Activated CD8-positive, alpha-beta memory T cell treated with anti-CD3 and anti-CD28 coated beads, Interleukin-2, amount 50 U/mL, for 4 hours (primary cell): ENCODE measurements at regions not wholly inside any gene's neighbourhood (a gene's known extent, or its start where the extent isn't known, plus 50 kb on each side); places are given as distances from the start of the nearest gene placed in this dataset.

Experiments
- DNase-seq: peaks from one replicate; pipeline ENCODE4 v3.0.0-alpha.2; 2020

DNA sequence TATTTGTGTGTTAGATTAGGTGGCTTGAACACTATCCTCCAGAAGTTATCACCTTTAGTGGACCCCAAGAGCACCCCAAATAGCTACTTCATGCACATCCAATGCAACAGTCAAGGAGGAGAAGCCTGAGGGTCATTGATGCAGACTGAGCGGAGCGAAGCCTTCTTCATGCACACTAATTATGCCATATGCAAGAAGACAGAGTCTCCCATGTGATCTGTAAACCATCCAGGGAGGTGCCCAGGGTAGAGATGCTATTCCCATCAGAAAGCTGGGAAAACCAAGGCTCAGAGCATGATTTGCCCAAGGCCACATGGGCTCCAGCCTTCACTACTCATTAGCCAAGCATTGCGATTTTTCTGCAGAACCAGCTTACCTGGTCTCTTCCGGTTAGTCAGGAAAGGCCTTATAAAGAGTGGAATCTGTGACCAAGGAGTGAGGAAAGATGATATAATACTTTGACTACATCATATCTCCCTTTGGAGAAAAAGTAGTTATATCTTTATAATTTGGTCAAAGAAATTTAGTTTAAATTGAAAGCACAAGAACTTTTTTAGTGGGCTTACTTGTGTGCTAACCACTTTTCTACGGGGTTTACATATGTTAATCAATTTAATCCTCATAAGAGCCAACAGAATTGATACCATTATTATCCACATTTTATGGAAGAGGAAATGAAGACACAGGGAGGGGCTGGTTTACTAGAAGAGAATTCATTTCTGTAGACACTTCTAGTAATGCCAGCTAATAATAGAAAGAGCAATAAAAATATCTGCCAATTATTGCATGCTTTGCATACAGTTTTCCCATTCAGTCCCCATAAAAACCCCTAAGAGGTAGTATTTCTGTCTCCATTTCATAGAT, 220.0 kb downstream of the ESM1 start:
- DNase-seq = no peak

DNA sequence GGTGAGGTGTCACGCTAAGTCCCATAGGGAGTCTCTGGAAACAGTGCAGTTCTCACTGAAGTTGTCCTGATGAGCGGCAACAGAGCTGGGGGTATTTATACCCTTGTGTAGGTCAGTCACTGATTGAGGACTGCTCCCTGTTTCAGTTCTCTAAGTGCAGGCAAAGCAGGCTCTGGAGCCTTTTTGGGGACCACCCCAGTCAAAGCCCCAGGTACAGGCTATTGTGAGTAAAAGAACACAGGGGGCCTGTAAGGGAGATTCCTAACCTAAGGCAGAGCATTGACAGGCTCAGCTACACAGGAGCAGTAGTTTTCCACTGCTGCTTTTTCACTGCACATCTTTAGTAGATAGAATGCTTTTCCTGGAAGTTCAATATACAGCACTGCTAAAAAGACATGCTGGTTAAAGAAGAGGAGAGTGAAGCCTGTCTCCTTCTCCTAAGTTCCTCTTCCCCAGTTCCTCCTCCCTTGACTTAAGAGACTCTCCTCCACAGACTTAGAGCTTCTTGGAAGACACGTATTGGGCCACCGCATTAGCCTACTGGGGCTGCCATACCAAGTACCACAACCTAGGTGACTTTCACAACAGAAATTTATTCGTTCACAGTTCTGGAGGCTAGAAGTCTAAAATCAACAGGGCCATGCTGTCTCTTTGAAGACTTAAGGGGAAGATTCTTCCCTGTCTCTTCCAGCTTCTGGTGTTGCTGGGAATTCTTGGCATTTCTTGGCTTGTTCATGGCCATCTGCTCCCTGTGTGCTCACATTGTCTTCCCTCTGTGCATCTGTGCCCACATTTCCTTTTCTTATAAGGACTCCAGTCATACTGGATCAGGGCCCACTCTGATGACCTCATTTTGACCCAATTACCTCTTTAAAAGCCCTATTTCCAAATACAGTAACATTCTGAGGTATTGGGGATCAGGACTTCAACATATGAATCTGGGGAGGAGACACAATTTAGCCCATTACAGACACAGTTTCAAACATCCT, 221.0 kb downstream of the ESM1 start:
- DNase-seq = no peak

DNA sequence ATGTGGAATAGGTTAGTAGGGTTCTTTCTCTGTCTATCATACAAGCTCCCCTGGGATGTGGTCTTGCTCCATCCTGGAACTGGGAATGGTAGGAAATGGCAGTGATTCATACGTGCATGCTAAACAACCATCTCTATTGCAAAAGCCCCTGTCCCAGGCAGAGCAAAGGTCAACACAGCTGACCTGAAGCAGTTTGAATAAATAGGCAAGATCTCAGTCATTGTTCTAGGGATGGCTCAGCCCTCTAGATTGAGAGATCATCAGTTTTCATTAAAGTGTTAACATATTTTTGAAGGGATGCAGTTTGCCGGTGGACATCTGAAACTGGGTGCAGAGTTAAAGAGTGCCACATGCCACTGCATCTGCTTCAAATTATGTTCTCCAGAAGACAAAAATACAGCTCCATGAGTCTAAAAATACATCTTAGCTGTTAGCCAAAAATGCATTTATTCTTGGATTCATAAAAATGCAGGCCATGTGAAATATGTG, 224.1 kb downstream of the ESM1 start:
- no peak for DNase-seq

DNA sequence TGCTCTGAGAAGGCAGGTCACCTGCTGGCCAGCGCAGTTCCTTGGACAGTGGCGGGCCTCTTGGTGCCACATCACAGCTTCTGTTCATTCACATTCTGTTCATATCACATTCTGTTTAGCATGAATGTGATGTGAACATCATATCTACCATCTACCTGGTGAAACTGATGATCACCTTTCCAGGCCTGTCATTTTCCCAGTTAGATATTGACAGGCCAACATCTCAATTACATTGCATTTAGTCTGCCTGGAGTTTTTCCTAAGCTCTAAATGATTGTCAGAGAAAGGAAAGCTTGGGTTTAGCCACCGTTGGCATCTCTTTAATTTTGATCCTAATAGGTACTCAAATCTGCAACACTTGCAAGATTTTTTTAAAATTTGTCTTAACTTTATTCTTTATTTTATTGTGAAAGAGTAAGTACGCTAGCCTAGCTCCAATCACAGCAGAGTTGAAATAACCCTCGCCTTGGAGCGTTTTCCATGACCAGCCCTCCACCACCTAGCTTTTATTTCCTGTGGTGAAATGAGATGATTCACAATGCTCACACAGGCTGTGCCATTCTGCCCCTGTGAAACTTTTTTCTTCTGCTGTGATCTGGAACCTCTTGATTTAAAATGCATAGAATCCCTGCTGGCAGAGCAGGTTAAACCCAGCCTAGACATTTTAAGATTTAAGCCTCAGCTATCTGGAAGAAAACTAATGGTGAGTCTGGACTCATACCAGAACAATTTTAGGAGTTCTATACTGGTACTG, 225.0 kb downstream of the ESM1 start:
- DNase-seq = no peak

DNA sequence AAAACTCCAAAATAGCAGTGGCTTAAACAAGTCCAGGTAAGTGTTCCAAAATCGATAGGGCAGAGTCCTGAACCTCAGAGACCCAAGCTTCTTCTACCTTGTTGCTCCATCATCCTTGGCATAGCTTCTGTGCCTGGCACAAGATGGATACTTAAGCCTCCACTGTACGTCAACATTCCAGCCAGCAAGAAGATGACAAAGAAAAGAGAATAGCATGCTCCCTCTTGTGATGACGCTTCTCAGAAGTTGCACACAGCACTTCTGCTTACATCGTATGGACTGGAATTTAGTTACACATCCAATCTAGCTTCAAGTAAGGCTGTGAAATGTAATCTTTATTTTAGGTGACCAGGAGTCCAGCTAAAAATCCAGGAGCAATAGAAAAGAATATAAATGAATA, 227.4 kb downstream of the ESM1 start:
- DNase-seq = no peak

DNA sequence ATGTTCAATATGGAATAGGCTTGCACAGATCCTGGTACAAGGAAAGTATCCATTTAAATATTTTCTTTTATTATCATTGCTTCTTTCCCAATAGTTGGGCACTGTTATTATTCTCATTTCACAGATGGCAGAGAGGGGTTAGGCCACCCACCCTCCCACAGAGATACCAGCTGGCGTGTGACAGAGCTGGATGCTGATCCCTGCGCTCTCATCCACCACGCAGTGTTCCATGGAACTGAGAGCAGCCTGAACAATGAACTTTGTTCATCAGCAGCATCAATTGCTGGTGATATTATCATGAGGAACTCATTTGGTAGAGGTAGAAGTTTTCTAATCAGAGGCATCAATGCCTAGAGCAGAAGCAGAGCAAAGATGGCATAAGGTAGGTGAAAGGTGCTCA, 227.9 kb downstream of the ESM1 start:
- DNase-seq = no peak

DNA sequence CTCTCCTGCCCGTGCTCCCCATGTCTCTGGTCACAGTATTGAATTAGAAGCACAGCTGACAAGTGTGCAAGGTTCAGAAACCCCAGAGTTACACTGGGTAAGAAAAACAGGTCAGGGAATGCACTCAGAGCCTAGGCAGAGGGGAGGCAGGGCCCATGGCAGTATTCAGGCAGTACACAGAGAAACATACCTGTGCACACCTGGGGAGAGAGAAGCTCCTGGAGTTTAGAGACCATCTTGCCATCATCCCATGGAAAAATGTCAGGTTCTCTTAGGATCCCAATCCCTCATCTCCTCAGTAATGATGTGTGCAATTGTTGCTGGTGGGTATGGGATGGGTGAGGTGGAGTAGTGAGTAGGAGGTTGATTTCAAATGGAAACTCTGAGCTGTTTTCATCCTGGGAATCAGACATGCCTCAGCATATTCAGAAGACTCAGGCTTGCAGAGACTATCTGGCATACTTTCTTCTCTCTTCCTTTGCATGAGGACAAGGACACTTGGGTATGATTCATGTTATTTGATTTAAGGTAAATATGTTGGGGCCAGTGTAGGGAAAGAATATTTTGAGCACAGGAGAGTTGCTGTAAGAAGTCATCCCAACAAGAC, 228.5 kb downstream of the ESM1 start:
- DNase-seq = no peak

DNA sequence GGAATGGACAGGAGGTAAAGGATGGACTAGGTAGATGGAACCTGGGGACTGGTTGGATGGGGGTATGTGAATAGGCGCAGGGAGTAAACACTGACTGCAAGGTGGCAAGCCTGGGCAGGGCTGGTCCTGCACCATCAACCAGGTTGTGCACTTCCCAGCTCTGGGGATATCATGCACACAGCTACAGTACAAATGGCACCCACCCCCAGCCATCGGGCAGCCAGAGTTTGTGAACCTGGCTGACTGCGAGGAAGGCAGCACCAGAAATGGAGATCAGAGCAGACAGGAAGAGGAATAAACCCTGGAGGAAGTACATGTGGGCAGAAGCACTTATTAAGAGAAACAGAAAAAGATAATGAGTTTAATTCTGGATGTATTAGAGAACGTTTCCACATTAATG, 229.1 kb downstream of the ESM1 start:
- no peak for DNase-seq

DNA sequence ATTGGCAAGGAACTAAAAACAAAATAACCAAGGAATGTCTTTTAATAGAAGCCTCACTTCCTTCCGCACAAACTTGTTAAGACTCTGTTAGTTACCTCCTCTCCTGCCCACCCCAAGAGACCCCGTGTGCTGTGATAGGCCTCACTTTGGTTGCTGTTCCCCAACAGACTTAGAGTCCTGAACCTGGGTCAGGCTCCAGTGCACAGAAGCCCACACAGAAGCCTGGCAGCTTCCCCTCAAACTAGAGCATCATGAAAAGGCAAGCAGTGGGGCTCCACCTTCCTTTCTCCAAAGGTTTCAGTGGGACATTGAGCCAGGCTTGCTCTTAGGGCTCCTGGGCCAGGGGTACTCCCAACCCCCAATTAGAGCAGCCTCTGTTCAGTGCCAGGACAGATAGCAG, 230.5 kb downstream of the ESM1 start:
- no peak for DNase-seq

DNA sequence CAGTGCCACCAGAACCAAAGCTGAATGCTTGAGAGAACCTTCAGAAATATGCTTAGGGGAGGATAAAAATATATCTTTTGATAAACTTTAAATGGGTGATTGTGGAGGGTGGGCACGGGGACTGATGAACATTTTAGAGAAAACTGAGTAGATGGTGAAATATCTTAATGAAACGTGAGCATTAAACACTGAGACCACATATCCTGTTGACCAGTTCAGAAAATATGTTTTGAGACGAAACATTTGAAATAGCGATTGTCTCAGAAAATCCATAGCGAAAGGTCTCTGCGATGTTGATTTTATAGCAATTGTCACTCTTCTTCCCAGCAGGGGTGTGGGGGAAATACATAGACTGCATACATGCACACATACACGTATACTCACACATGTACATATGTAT, 231.0 kb downstream of the ESM1 start:
- no peak for DNase-seq

DNA sequence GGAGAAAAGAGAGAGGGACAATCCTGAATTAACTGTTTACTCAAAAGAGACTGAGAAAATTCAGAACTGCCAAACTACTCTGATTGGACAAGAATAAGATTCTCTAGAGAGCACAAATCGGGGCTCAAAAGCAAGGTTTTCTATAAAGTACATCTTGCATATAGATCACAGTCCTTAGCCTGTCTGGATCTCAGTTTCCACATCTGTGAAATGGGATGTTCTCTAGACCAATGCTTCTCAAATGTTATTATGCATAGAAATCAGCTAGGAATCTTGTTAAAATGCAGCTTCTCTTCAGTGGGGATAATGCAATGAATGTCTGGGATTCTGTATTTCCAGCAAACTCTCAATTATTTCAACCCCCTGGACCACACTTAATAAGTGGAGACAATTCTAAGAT, 231.6 kb downstream of the ESM1 start:
- DNase-seq = no peak

DNA sequence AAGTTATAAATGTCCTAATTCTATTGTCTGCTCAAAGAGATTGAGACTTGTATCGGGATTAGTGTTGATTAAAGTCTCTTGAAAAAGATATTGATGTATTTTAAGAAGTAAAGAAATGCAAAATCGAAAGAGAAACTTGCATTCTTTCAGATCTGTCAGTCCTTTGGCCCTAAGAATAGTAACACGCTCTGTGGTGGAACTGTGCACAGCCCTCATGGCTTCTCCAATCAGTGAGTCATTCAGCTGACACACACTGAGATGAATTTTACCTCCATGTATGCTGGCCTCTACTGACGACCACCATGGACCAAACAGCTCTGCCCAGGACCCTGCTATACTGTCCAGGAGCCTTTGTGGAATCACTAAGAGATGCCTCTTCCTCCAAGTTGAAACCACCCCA, 232.4 kb downstream of the ESM1 start:
- DNase-seq = no peak

DNA sequence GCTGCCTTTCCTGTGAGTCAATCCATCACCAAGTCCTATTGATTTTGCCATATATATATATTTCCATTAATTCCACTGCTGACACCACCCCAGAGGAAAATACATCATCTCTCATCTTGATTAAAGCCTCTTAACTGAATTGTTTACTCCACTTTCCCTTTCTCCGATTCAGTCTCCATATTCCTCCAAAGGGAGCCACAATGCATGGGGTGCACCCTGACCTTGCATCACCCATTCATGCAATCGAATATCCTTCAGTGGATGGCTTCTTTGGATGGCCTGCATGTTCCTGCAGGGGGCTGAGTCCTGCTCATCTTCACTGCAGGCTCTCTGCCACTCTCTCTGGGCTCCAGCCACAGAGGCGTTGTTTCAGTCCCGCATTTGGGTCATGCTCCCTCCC, 231.0 kb downstream of the SNX18 start:
- DNase-seq = no peak

DNA sequence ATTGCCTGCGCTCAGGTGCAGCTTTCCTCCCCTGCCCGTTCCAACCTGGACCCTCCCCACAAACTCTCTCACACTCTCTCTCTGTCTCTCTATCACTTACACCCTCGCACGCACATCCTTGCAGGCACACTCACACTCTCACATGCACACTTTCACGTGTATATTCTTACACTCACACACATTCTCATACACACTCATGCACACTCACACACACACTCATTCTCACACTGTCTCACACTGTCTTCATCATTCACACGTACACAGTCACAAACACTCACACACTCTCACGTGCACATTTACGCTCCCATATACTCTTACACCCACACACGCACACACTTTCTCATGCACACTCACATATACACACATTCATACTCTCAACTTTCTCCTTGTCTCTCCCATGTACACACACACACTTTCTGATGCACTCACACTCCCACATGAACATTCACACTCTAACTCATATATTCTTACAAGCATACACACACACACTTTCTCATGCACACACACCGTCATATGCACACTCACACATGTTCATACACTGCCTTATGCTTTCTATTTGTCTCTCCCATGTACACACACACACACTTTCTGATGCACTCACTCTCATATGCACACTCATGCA, 229.3 kb downstream of the SNX18 start:
- DNase-seq = no peak

DNA sequence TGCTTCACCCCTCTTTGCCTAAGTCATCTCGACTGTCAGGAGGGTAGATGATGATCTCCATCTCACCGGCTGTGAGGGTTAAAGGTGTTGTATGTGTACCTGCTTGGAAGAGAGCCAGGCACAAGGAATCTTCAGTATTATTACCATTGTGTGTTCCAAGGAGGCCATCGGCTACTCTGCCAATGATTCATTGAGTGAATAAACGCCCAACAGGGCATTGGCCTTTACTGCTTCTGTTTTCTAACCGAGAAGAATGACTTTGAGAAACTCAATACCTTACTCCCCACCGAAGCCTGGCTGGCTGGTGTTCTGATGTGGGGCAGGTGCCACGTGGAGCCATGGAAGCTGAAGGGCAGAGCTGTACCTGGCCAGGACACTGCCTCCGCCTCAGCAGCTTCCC, 228.8 kb downstream of the SNX18 start:
- no peak for DNase-seq

DNA sequence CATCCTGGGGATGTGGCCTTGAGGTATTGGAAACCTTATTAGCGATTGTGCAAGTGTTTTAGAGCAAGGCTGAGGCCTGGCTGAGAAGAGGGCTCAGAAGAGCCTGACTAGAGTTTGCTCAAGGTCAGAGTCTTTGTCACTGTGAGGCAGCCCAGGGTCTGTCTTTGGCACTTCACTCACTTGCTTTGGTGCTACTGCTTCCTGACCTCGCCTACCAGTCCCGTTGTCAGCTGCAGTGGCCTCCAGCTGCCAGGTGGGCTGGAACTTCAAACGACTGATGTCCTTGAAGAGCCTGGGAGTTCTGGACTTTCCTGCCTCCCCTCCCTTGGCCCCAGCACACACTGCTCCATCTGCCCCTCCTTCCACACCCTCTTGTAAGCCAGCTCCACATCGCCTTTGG, 228.0 kb downstream of the SNX18 start:
- DNase-seq = no peak

DNA sequence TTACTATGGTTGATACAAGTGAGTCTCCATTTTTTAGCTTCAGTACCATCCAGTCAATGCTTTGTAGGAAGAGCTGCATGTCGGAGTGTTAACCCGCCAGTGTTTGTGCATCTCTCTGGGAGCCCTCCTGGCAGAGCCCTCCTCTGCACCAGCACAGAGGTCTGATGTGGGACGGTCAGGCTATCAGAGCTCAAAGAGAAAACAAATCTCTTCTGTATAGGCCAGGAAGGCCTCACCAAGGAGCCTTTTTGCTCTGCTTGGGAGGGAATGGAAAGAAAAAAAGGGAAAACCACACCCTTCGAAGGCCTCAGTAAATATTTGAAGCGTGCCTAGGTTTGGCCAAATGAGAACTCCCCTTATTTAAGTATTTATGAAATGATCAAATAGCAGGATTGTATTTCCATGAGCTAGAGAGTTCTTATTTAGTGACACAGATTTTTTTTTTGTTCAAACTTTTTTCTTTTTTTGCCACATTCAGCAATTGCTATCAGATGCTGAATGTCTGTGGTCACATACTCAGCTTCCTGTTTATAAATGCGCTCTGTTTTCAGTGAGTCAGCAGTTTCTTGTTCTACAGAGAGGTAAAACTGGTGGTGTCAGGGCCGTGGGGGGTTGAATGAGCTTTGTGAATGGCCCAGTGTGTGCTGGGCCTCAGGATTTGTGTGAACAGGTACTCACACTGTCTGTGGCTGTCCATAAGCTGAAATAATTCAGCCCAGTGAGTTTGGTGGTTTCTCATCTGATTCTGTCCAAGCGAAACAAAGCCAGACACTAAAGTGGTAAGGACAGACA, 226.6 kb downstream of the SNX18 start:
- peak; percentile 26 for DNase-seq

DNA sequence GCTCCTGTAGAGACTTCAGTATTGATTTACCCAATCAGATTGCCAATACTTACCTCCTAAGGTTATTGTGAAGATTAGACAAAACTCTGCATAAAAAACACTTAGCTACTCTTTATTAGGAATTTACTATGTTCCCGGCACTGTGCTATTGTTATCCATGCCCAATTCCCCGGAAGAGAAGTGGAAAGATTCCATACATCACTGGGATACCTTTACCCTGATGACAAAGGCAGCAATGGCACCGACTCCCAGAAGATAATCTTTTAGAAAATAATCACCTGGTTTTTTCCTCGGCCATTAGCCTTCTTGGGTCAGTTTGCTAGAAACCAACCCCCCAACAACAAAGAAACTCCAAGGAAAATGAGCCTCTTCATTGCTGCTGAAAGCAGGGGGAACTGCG, 226.0 kb downstream of the SNX18 start:
- DNase-seq = no peak

DNA sequence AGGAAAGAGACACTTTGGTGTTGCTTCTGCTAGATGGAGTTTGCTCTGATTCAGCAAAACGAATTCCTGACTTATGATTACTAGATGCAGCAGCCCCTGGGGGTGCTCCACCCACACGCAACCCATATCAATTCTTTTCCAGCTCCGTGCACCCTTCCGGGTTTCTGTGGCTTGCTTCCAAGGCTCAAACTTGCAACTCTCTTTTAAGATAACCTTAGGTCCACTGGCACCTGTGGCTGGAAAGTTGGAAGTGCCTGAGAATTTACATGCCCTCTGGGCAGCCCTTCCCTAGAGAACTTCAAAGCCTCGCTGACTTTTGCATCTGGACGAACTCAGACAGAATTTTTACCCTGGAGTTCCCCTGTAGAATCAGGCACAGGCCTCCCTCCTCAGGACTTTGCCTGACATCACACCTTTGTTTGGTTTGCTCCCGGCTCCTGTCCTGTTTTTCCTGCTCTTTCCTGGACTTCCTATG, 224.9 kb downstream of the SNX18 start:
- no peak for DNase-seq

DNA sequence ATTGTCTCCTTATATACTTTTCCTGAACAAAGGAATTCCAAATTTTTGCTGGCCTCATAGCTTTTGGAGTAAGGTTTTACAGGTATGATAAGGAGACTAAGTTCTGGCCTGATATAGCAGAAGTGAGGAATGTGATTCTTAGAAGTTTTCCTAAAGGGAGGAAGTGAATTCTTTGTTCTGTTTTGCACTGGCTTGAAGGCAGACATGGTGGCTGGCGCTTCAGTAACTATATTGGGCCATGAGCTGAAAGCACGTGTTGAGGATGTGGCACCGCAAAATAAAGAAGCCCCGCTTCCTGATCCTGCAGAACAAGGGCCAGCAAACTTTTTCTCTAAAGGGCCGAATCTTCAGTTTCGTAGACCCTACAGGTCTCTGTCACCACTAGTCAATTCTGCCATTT, 224.2 kb downstream of the SNX18 start:
- no peak for DNase-seq

DNA sequence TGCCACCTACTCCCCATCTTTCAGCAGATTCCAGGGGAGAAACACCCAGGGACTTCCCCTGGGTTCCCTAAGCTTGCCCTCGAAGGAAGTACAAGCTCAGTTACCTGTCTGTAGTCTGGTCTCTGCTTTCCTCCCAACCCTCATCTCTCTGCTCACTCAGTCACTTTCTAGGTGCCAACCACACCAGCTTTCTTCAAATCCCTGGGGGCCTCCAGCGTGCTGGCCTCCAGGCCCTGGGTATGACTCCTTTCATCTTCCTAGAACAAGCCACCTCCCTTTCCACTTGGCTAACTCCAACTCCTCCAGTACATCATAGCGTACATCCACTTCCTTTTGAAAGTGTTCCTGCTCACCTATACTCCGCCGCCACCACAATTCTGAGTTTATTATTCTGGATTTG, 222.6 kb downstream of the SNX18 start:
- no peak for DNase-seq
